Natural killer cell (primary cell): ENCODE measurements at regions not wholly inside any gene's neighbourhood (a gene's known extent, or its start where the extent isn't known, plus 50 kb on each side); places are given as distances from the start of the nearest gene placed in this dataset.

ENCODE experiments used
- ATAC-seq, 3 donors: fragments of 150-1000 bp in 2 of 3; fragments of 200-7000 bp in 1 of 3; cut with Tn5 transposase; 1 replicate in 1 of 3; 2 replicates in 2 of 3; pipeline ENCODE4 v1.10.0; 2021; ENCODE audit warnings: mild to moderate bottlenecking in 2 of 3, moderate library complexity in 2 of 3
- DNase-seq, 2 donors: peaks; one replicate each; pipeline versions ENCODE4 v3.0.0 to v3.0.0-alpha.2; 2013 to 2021; ENCODE audit warnings: mixed read lengths in 1 of 2
- H3K27ac ChIP-seq: one replicate; pipeline ENCODE4 v1.5.1; 2013; ENCODE audit warnings: mild to moderate bottlenecking, low read length
- H3K27me3 ChIP-seq: one replicate; pipeline ENCODE4 v1.6.1; 2013; ENCODE audit warnings: low read length; ENCODE audit not compliant: control insufficient read depth, insufficient read depth
- H3K36me3 ChIP-seq: one replicate; pipeline ENCODE4 v1.6.1; 2013; ENCODE audit warnings: low read length; ENCODE audit not compliant: control insufficient read depth, insufficient read depth
- H3K4me1 ChIP-seq: one replicate; pipeline ENCODE4 v1.6.1; 2013; ENCODE audit warnings: low read length; ENCODE audit not compliant: control insufficient read depth, insufficient read depth
- H3K4me3 ChIP-seq: one replicate; pipeline ENCODE4 v1.5.1; 2013; ENCODE audit warnings: low read length
- H3K9me3 ChIP-seq: one replicate; pipeline ENCODE4 v1.6.1; 2013; ENCODE audit warnings: low read length; ENCODE audit not compliant: control insufficient read depth, insufficient read depth
- H3K27ac Mint-ChIP-seq, 2 donors: one replicate each; pipeline ENCODE4 v1.8.0; 2022; ENCODE audit warnings: mild to moderate bottlenecking in 2 of 2, mixed read lengths in 2 of 2, moderate library complexity in 1 of 2
- H3K27me3 Mint-ChIP-seq, 2 donors: one replicate each; pipeline ENCODE4 v1.8.0; 2022; ENCODE audit warnings: low read depth in 2 of 2, mixed read lengths in 2 of 2
- H3K36me3 Mint-ChIP-seq: one replicate; pipeline ENCODE4 v1.8.0; 2022; ENCODE audit warnings: mixed read lengths
- H3K4me1 Mint-ChIP-seq, 2 donors: one replicate each; pipeline ENCODE4 v1.8.0; 2022; ENCODE audit warnings: mixed read lengths in 2 of 2
- H3K4me3 Mint-ChIP-seq: one replicate; pipeline ENCODE4 v1.8.0; 2022; ENCODE audit warnings: mild to moderate bottlenecking, moderate library complexity, mixed read lengths
- H3K9me3 Mint-ChIP-seq, 2 donors: one replicate each; pipeline ENCODE4 v1.8.0; 2022; ENCODE audit warnings: mixed read lengths in 2 of 2
- WGBS: methylation state at CpG from one replicate; pipeline ENCODE4 v1.1.7; 2013; ENCODE audit warnings: missing lambda C conversion rate; ENCODE audit not compliant: insufficient coverage; 5-methylcytosine and 5-hydroxymethylcytosine counted together
- intact Hi-C: fragments of 100-400 bp; cut with micrococcal nuclease; formaldehyde crosslinking; loops from one replicate; pipeline ENCODE4 v1.14.2; 2022
- TF ChIP-seq, protein P1 (sequence below): fragments of 200-600 bp; IDR thresholded peaks from one replicate; pipeline ENCODE4 v1.8.0; 2022; ENCODE audit warnings: antibody characterized with exemption

- Histone ChIP-seq H3K36me3 (no peaks in the 10 kb centered on the region), H3K27ac (no peak overlapping the region), H3K9me3 (no peaks in the 10 kb centered on the region), H3K4me3 (no peak overlapping the region), H3K27me3 (no peaks in the 10 kb centered on the region), H3K4me1 (no peaks in the 10 kb centered on the region)
- ATAC-seq (no peak), DNase-seq (no peak)
- H3K9me3 Mint-ChIP-seq = peaks cover 3 to 5% of the 10 kb centered on the region in 2 donors
- TF ChIP-seq, protein P1, sequence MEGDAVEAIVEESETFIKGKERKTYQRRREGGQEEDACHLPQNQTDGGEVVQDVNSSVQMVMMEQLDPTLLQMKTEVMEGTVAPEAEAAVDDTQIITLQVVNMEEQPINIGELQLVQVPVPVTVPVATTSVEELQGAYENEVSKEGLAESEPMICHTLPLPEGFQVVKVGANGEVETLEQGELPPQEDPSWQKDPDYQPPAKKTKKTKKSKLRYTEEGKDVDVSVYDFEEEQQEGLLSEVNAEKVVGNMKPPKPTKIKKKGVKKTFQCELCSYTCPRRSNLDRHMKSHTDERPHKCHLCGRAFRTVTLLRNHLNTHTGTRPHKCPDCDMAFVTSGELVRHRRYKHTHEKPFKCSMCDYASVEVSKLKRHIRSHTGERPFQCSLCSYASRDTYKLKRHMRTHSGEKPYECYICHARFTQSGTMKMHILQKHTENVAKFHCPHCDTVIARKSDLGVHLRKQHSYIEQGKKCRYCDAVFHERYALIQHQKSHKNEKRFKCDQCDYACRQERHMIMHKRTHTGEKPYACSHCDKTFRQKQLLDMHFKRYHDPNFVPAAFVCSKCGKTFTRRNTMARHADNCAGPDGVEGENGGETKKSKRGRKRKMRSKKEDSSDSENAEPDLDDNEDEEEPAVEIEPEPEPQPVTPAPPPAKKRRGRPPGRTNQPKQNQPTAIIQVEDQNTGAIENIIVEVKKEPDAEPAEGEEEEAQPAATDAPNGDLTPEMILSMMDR = no peak
- no peaks in the 10 kb centered on the region for H3K27me3 Mint-ChIP-seq
- WGBS = 50% methylated on average over 1 of the region's 2 CpGs
- H3K4me1 Mint-ChIP-seq = no peaks in the 10 kb centered on the region
- H3K36me3 Mint-ChIP-seq = no peaks in the 10 kb centered on the region
- intact Hi-C loops = no loop called here
- no peak overlapping the region for H3K4me3 Mint-ChIP-seq
- H3K27ac Mint-ChIP-seq = no peak overlapping the region
Measured at GRCh38 chr5:145294331-145294730, 540.8 kb downstream of the PRELID2 start.

GRCh38 chr5:145293716-145294115 is 541.4 kb downstream of the PRELID2 start:
- intact Hi-C loops = no loop called here
- H3K27ac ChIP-seq = no peak overlapping the region
- no peak overlapping the region for H3K27ac Mint-ChIP-seq
- H3K4me3 ChIP-seq = no peak overlapping the region
- H3K4me1 ChIP-seq = no peaks in the 10 kb centered on the region
- 50% methylated on average over 1 of the region's 1 CpG for WGBS
- no peaks in the 10 kb centered on the region for H3K27me3 Mint-ChIP-seq
- DNase-seq (no peak), ATAC-seq (no peak)
- no peak overlapping the region for H3K4me3 Mint-ChIP-seq
- H3K27me3 ChIP-seq = no peaks in the 10 kb centered on the region
- TF ChIP-seq, protein P1 = no peak
- H3K36me3 Mint-ChIP-seq = no peaks in the 10 kb centered on the region
- H3K4me1 Mint-ChIP-seq = no peaks in the 10 kb centered on the region
- H3K9me3 ChIP-seq = no peaks in the 10 kb centered on the region
- H3K9me3 Mint-ChIP-seq = peaks cover 2 to 7% of the 10 kb centered on the region in 2 donors
- no peaks in the 10 kb centered on the region for H3K36me3 ChIP-seq

DNA sequence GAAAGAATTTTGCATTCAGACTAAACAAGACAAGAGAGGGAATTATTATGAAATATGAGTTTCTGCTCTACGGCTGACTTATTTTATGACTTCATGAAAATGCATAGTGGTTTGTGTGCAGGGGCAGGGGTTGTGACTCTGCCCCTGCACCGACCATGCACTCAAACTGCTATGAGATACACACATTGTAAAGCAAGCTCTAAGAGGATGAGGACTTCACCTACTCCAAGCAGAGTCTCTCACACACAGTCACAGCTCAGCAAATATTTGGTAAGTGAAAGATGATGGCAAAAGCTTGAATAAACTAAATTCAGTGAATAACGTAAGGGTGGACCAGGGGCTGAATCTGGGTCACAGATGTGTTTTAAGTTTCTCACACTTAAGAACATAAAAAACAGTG is 542.9 kb downstream of the PRELID2 start:
- Mint-ChIP-seq H3K4me1 (no peaks in the 10 kb centered on the region), H3K9me3 (peaks cover 2 to 7% of the 10 kb centered on the region in 2 donors), H3K36me3 (no peaks in the 10 kb centered on the region), H3K4me3 (no peak overlapping the region), H3K27ac (no peak overlapping the region), H3K27me3 (no peaks in the 10 kb centered on the region)
- no peaks in the 10 kb centered on the region for H3K36me3 ChIP-seq
- intact Hi-C loops = no loop called here
- no peak for DNase-seq
- no peak for ATAC-seq
- no peaks in the 10 kb centered on the region for H3K9me3 ChIP-seq
- no peak overlapping the region for H3K27ac ChIP-seq
- TF ChIP-seq, protein P1 = no peak
- 87% methylated on average over 3 of the region's 3 CpGs for WGBS
- H3K4me1 ChIP-seq = no peaks in the 10 kb centered on the region
- H3K27me3 ChIP-seq = no peaks in the 10 kb centered on the region
- no peak overlapping the region for H3K4me3 ChIP-seq

- Mint-ChIP-seq H3K4me1 (no peaks in the 10 kb centered on the region), H3K36me3 (no peaks in the 10 kb centered on the region), H3K9me3 (peaks cover 2 to 5% of the 10 kb centered on the region in 2 donors), H3K4me3 (no peak overlapping the region), H3K27me3 (no peaks in the 10 kb centered on the region), H3K27ac (no peak overlapping the region)
- DNase-seq (no peak), ATAC-seq (no peak)
- Histone ChIP-seq H3K4me1 (no peaks in the 10 kb centered on the region), H3K36me3 (no peaks in the 10 kb centered on the region), H3K27ac (no peak overlapping the region), H3K9me3 (no peaks in the 10 kb centered on the region), H3K27me3 (no peaks in the 10 kb centered on the region), H3K4me3 (no peak overlapping the region)
- intact Hi-C loops = no loop called here
- WGBS = 88% methylated on average over 3 of the region's 3 CpGs
- TF ChIP-seq, protein P1 = no peak
Measured at GRCh38 chr5:145283141-145283810, 551.9 kb downstream of the PRELID2 start.
